ENCODE measurements at regions not wholly inside any gene's neighbourhood (a gene's known extent, or its start where the extent isn't known, plus 50 kb on each side); places are given as distances from the start of the nearest gene placed in this dataset.

DNA sequence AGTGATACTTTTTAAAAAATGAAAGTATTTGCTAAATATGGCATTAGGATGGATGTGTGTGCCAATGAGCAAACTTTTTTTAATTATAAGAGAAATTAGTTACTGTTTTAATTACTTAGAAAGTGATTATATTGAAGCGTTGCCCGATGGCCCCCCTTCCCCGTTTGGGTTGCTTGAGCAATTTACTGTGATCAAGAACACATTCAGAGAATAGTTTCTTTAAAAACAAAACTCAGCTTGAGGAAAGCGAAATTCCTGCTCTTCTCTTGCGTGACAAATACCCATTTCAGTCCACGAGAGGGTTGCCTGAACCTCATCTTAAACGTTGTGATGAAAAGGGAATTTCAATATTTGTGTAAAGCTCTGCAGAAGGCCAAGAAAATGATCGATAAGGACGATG lies 234.1 kb downstream of the GATA3 start:
- H4K20me1 ChIP-seq (ENCODE audit: insufficient read depth, low read length), result no peaks in the 10 kb centered on the region
- H3K23ac ChIP-seq (ENCODE audit: low read depth, low read length), result no peak overlapping the region
- TF ChIP-seq, protein P1, sequence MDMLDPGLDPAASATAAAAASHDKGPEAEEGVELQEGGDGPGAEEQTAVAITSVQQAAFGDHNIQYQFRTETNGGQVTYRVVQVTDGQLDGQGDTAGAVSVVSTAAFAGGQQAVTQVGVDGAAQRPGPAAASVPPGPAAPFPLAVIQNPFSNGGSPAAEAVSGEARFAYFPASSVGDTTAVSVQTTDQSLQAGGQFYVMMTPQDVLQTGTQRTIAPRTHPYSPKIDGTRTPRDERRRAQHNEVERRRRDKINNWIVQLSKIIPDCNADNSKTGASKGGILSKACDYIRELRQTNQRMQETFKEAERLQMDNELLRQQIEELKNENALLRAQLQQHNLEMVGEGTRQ (IDR thresholded peaks at IDR 0.05; ENCODE audit: low read depth, low read length), result no peak
- TF ChIP-seq MAFK (IDR thresholded peaks at IDR 0.05; ENCODE audit: low read depth, low read length), result no peak
- TF ChIP-seq RFX5 (IDR thresholded peaks at IDR 0.05; ENCODE audit: low read depth, low read length), result no peak
- no peak for TF ChIP-seq SMC3 (IDR thresholded peaks at IDR 0.05; ENCODE audit: low read depth, low read length)
- TF ChIP-seq, protein P2, sequence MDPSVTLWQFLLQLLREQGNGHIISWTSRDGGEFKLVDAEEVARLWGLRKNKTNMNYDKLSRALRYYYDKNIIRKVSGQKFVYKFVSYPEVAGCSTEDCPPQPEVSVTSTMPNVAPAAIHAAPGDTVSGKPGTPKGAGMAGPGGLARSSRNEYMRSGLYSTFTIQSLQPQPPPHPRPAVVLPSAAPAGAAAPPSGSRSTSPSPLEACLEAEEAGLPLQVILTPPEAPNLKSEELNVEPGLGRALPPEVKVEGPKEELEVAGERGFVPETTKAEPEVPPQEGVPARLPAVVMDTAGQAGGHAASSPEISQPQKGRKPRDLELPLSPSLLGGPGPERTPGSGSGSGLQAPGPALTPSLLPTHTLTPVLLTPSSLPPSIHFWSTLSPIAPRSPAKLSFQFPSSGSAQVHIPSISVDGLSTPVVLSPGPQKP (IDR thresholded peaks at IDR 0.05; ENCODE audit: borderline replicate concordance, low read depth, low read length), result no peak
- no peak for TF ChIP-seq CEBPB (IDR thresholded peaks at IDR 0.05; ENCODE audit: low read depth, low read length)
- TF ChIP-seq NFE2L2 (IDR thresholded peaks at IDR 0.05; ENCODE audit: low read depth, low read length), result no peak
- no peak for TF ChIP-seq FOS (IDR thresholded peaks at IDR 0.05; ENCODE audit: low read depth, low read length)
- TF ChIP-seq, protein P3, sequence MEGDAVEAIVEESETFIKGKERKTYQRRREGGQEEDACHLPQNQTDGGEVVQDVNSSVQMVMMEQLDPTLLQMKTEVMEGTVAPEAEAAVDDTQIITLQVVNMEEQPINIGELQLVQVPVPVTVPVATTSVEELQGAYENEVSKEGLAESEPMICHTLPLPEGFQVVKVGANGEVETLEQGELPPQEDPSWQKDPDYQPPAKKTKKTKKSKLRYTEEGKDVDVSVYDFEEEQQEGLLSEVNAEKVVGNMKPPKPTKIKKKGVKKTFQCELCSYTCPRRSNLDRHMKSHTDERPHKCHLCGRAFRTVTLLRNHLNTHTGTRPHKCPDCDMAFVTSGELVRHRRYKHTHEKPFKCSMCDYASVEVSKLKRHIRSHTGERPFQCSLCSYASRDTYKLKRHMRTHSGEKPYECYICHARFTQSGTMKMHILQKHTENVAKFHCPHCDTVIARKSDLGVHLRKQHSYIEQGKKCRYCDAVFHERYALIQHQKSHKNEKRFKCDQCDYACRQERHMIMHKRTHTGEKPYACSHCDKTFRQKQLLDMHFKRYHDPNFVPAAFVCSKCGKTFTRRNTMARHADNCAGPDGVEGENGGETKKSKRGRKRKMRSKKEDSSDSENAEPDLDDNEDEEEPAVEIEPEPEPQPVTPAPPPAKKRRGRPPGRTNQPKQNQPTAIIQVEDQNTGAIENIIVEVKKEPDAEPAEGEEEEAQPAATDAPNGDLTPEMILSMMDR (conservative IDR thresholded peaks at IDR 0.05; ENCODE audit: low read depth, low read length), result no peak
- no peak for TF ChIP-seq CHD1 (IDR thresholded peaks at IDR 0.05; ENCODE audit: low read depth, low read length)
- no peak for TF ChIP-seq POLR2A (IDR thresholded peaks at IDR 0.05; ENCODE audit: low read depth, low read length)
- TF ChIP-seq BHLHE40 (IDR thresholded peaks at IDR 0.05; ENCODE audit: low read depth, low read length), result no peak
- TF ChIP-seq MAZ (IDR thresholded peaks at IDR 0.05; ENCODE audit: borderline replicate concordance, low read depth, low read length), result no peak
- TF ChIP-seq RCOR1 (IDR thresholded peaks at IDR 0.05; ENCODE audit: insufficient replicate concordance, low read length), result no peak
- no peak for TF ChIP-seq RAD21 (IDR thresholded peaks at IDR 0.05; ENCODE audit: low read length)
- no peak for TF ChIP-seq MXI1 (IDR thresholded peaks at IDR 0.05; ENCODE audit: borderline replicate concordance, low read depth, low read length)
- H2AK5ac ChIP-seq (ENCODE audit: low read depth, low read length), result no peak overlapping the region
- H3K9me3 ChIP-seq (ENCODE audit: control insufficient read depth, insufficient read depth, low read length), result peaks cover 9% of the 10 kb centered on the region
- in situ Hi-C loops (cut with MboI; ENCODE audit: low sequenced_read_pairs), result no loop called here
- no peaks in the 10 kb centered on the region for H3K27me3 ChIP-seq (ENCODE audit: control insufficient read depth, insufficient read depth, low read length)
- no peak overlapping the region for H4K5ac ChIP-seq (ENCODE audit: low read depth, low read length)
- H3K56ac ChIP-seq (ENCODE audit: extremely low read depth, insufficient read depth, low read length), result no peak overlapping the region
- H3K4ac ChIP-seq (ENCODE audit: low read depth, low read length), result no peak overlapping the region
- H2AK9ac ChIP-seq (replicated peaks; ENCODE audit: low read depth, low read length, poor library complexity), result no peak overlapping the region
- no peak overlapping the region for H4K8ac ChIP-seq (ENCODE audit: low read depth in 2 of 2, low read length in 2 of 2)
- CTCF ChIA-PET, result no interaction called here
- no peak overlapping the region for H2BK20ac ChIP-seq (ENCODE audit: low read depth, low read length)
- H3K9ac ChIP-seq (ENCODE audit: low read depth, low read length), result no peak overlapping the region
- intact Hi-C loops (cut with micrococcal nuclease), result no loop called here
- H3K79me1 ChIP-seq (ENCODE audit: low read depth in 1 of 2, low read length in 2 of 2), result no peaks in the 10 kb centered on the region
- no peak overlapping the region for H3K27ac ChIP-seq (ENCODE audit: insufficient read depth, low read length)
- no peak overlapping the region for H3K4me2 ChIP-seq (ENCODE audit: low read depth, low read length)
- no peak overlapping the region for H2BK120ac ChIP-seq (ENCODE audit: low read depth, low read length)
- no peaks in the 10 kb centered on the region for H3K4me1 ChIP-seq (ENCODE audit: control insufficient read depth, insufficient read depth, low read length)
- no peak overlapping the region for H3K4me3 ChIP-seq (ENCODE audit: insufficient read depth, low read depth, low read length)
- no peak for DNase-seq
- H2BK15ac ChIP-seq (ENCODE audit: low read depth, low read length), result no peak overlapping the region
- no TSS peak for BruUV-seq (replicated peaks)
- POLR2A ChIA-PET (ENCODE audit: unreplicated experiment), result no interaction called here
- no peaks in the 10 kb centered on the region for H3K36me3 ChIP-seq (ENCODE audit: control insufficient read depth, insufficient read depth, low read length)
- ATAC-seq (ENCODE audit: low read depth), result no peak
- WGBS, 2 experiments (ENCODE audit: extremely low coverage in 2 of 2, insufficient read length in 1 of 2), result 20% methylated on average over 1 of the region's 9 CpGs; no CpG with 5 or more reads in 1 of the 2 experiments
- H3K14ac ChIP-seq (replicated peaks; ENCODE audit: low read depth, low read length), result no peak overlapping the region
- H2AFZ ChIP-seq (replicated peaks; ENCODE audit: low read length, poor library complexity), result no peak overlapping the region
- no peak overlapping the region for H4K91ac ChIP-seq (ENCODE audit: insufficient read depth, low read depth, low read length)
- H2BK5ac ChIP-seq (ENCODE audit: low read depth, low read length, poor library complexity, severe bottlenecking), result no peak overlapping the region
- no peak overlapping the region for H3K18ac ChIP-seq (ENCODE audit: low read depth, low read length)
- H3K9me1 ChIP-seq (ENCODE audit: insufficient read depth, low read length), result no peaks in the 10 kb centered on the region
- dilution Hi-C loops (cut with HindIII; ENCODE audit: low sequenced_read_pairs, unreplicated experiment), result no loop called here

Data from IMR-90 (cell line).